ENCODE measurements at regions not wholly inside any gene's neighbourhood (a gene's known extent, or its start where the extent isn't known, plus 50 kb on each side); places are given as distances from the start of the nearest gene placed in this dataset.

- TF ChIP-seq ZNF202 (tag by site-specific recombination; IDR thresholded peaks at IDR 0.05; ENCODE audit: borderline replicate concordance) (no peak), CTCF (tag by site-specific recombination; IDR thresholded peaks at IDR 0.05) (no peak), ZNF248 (tag by site-specific recombination; IDR thresholded peaks at IDR 0.05) (no peak)
These were observed 951.9 kb downstream of the TSN start (continued) for GRCh38 chr2:122707224-122707824.

GRCh38 chr2:122710049-122710448 is 954.6 kb downstream of the TSN start:
- H3K36me3 ChIP-seq (ENCODE audit: control insufficient read depth in 2 of 2, insufficient read depth in 1 of 2, low read length in 2 of 2) = no peaks in the 10 kb centered on the region
- ChIA-PET CTCF (no interaction called here), POLR2A (no interaction called here)
- no peak overlapping the region for H3K4me3 ChIP-seq (ENCODE audit: low read depth, low read length)
- no peak overlapping the region for H3K27ac ChIP-seq (ENCODE audit: extremely low read depth, low read depth, low read length)
- TF ChIP-seq GLI2 (tag by site-specific recombination; IDR thresholded peaks at IDR 0.05; ENCODE audit: borderline replicate concordance, low read depth) (no peak), ZNF664 (tag by site-specific recombination; IDR thresholded peaks at IDR 0.05) (no peak), ZNF529 (tag by site-specific recombination; IDR thresholded peaks at IDR 0.05; ENCODE audit: insufficient replicate concordance) (no peak), ZIC2 (tag by site-specific recombination; IDR thresholded peaks at IDR 0.05) (no peak), ZNF157 (tag by site-specific recombination; IDR thresholded peaks at IDR 0.05) (no peak), FEZF1 (tag by site-specific recombination; IDR thresholded peaks at IDR 0.05) (no peak), TCF7L2 (IDR thresholded peaks at IDR 0.05; ENCODE audit: borderline replicate concordance, low read depth, low read length) (no peak), ZNF624 (tag by site-specific recombination; IDR thresholded peaks at IDR 0.05) (no peak), SETDB1 (IDR thresholded peaks at IDR 0.05; ENCODE audit: insufficient read length, low read length) (no peak), ZNF221 (tag by site-specific recombination; IDR thresholded peaks at IDR 0.05; ENCODE audit: borderline replicate concordance) (no peak), ZSCAN23 (tag by site-specific recombination; IDR thresholded peaks at IDR 0.05) (no peak), BCL11A (tag by site-specific recombination; IDR thresholded peaks at IDR 0.05; ENCODE audit: low read depth) (no peak)
- H3K4me1 ChIP-seq (ENCODE audit: control insufficient read depth, insufficient read depth, low read length) = no peaks in the 10 kb centered on the region
- no peaks in the 10 kb centered on the region for H3K9me3 ChIP-seq (ENCODE audit: control insufficient read depth, insufficient read depth, low read depth, low read length)

- Histone ChIP-seq H3K9me3 (ENCODE audit: control insufficient read depth, insufficient read depth, low read depth, low read length) (no peaks in the 10 kb centered on the region), H3K4me3 (ENCODE audit: low read depth, low read length) (no peak overlapping the region), H3K4me1 (ENCODE audit: control insufficient read depth, insufficient read depth, low read length) (no peaks in the 10 kb centered on the region), H3K36me3 (ENCODE audit: control insufficient read depth in 2 of 2, insufficient read depth in 1 of 2, low read length in 2 of 2) (no peaks in the 10 kb centered on the region), H3K27ac (ENCODE audit: extremely low read depth, low read depth, low read length) (no peak overlapping the region)
- ChIA-PET CTCF (no interaction called here), POLR2A (no interaction called here)
- TF ChIP-seq ZNF624 (tag by site-specific recombination; IDR thresholded peaks at IDR 0.05) (no peak), YY2 (tag by site-specific recombination; IDR thresholded peaks at IDR 0.05) (no peak), ZNF280C (tag by site-specific recombination; IDR thresholded peaks at IDR 0.05) (no peak), PRDM1 (tag by site-specific recombination; IDR thresholded peaks at IDR 0.05) (no peak), ZNF48 (tag by site-specific recombination; IDR thresholded peaks at IDR 0.05) (no peak), ZBTB21 (tag by site-specific recombination; IDR thresholded peaks at IDR 0.05) (no peak), GLIS2 (tag by site-specific recombination; IDR thresholded peaks at IDR 0.05) (no peak), ZNF777 (tag by site-specific recombination; IDR thresholded peaks at IDR 0.05; ENCODE audit: borderline replicate concordance) (no peak), ZNF580 (tag by site-specific recombination; IDR thresholded peaks at IDR 0.05) (no peak), HIC1 (tag by site-specific recombination; IDR thresholded peaks at IDR 0.05) (no peak), KLF16 (tag by site-specific recombination; IDR thresholded peaks at IDR 0.05) (no peak), ZNF555 (tag by site-specific recombination; conservative IDR thresholded peaks at IDR 0.05) (no peak), ZNF16 (tag by site-specific recombination; IDR thresholded peaks at IDR 0.05; ENCODE audit: low read depth) (no peak), ZNF596 (tag by site-specific recombination; IDR thresholded peaks at IDR 0.05) (no peak), ZNF768 (tag by site-specific recombination; IDR thresholded peaks at IDR 0.05) (no peak), ZNF394 (tag by site-specific recombination; IDR thresholded peaks at IDR 0.05; ENCODE audit: borderline replicate concordance) (no peak)
These were observed 958.3 kb downstream of the TSN start for GRCh38 chr2:122713800-122714199.
